GM18870 (cell line): ENCODE measurements at regions not wholly inside any gene's neighbourhood (a gene's known extent, or its start where the extent isn't known, plus 50 kb on each side); places are given as distances from the start of the nearest gene placed in this dataset.

ENCODE experiments used
- ATAC-seq: cut with Tn5 transposase; IDR thresholded peaks from one replicate; pipeline ENCODE4 v1.9.1; 2021; ENCODE audit warnings: moderate library complexity; ENCODE audit not compliant: unreplicated experiment

GRCh38 chr7:42761486-42761885 is 150.4 kb downstream of the C7orf25 start:
- ATAC-seq, result no peak

GRCh38 chr7:42758124-42758523 is 153.7 kb downstream of the C7orf25 start:
- no peak for ATAC-seq

- no peak for ATAC-seq
Observed at GRCh38 chr7:42756841-42757240, 155.0 kb downstream of the C7orf25 start.

GRCh38 chr7:42753811-42754363 is 158.0 kb downstream of the C7orf25 start:
- ATAC-seq, result no peak

- ATAC-seq, result no peak
Observed at GRCh38 chr7:42753367-42753766, 158.5 kb downstream of the C7orf25 start.

GRCh38 chr7:42750172-42750571 is 161.7 kb downstream of the C7orf25 start:
- ATAC-seq, result no peak

GRCh38 chr7:42747044-42747443 is 164.8 kb downstream of the C7orf25 start:
- no peak for ATAC-seq

- ATAC-seq, result no peak
Observed at GRCh38 chr7:42746214-42746613, 165.7 kb downstream of the C7orf25 start.

- no peak for ATAC-seq
Observed at GRCh38 chr7:42745357-42746059, 166.4 kb downstream of the C7orf25 start.

- ATAC-seq, result no peak
Observed at GRCh38 chr7:42744746-42745145, 167.1 kb downstream of the C7orf25 start.

GRCh38 chr7:42743077-42743858 is 168.6 kb downstream of the C7orf25 start:
- no peak for ATAC-seq

GRCh38 chr7:42742318-42742717 is 169.6 kb downstream of the C7orf25 start:
- no peak for ATAC-seq

GRCh38 chr7:42740408-42740807 is 171.5 kb downstream of the C7orf25 start:
- no peak for ATAC-seq

GRCh38 chr7:42739638-42740037 is 172.2 kb downstream of the C7orf25 start:
- ATAC-seq, result no peak

- ATAC-seq, result no peak
Observed at GRCh38 chr7:42736931-42737330, 174.9 kb downstream of the C7orf25 start.

GRCh38 chr7:42735081-42735480 is 176.8 kb downstream of the C7orf25 start:
- ATAC-seq, result no peak

- ATAC-seq, result no peak
Observed at GRCh38 chr7:42734568-42734967, 177.3 kb downstream of the C7orf25 start.

GRCh38 chr7:42733040-42733439 is 178.8 kb downstream of the C7orf25 start:
- ATAC-seq, result no peak

- no peak for ATAC-seq
Observed at GRCh38 chr7:42730586-42730985, 181.3 kb downstream of the C7orf25 start.

GRCh38 chr7:42729053-42729765 is 182.7 kb downstream of the C7orf25 start:
- no peak for ATAC-seq

GRCh38 chr7:42727451-42727850 is 184.4 kb downstream of the C7orf25 start:
- no peak for ATAC-seq
